OCI-LY3 (cell line): ENCODE measurements at regions not wholly inside any gene's neighbourhood (a gene's known extent, or its start where the extent isn't known, plus 50 kb on each side); places are given as distances from the start of the nearest gene placed in this dataset.

Source experiments
- H2AFZ ChIP-seq: fragments of 200-600, 300-600 bp; shearing (Covaris generic); 2 replicates; pipeline ENCODE4 v1.6.0; 2014; ENCODE audit warnings: antibody characterized with exemption, low read depth, low read length
- H3K27ac ChIP-seq: fragments of 200-600, 300-600 bp; sonication (generic); 2 replicates; pipeline ENCODE4 v1.5.1; 2014; ENCODE audit warnings: mild to moderate bottlenecking, low read length, moderate library complexity, mixed read lengths
- H3K27me3 ChIP-seq: fragments of 200-600, 300-600 bp; sonication (generic); 2 replicates; pipeline ENCODE4 v1.6.1; 2014; ENCODE audit warnings: low read depth, low read length, mixed read lengths
- H3K36me3 ChIP-seq: fragments of 200-600, 300-600 bp; sonication (generic); replicated peaks from 2 replicates; pipeline ENCODE3; 2014; ENCODE audit warnings: low read depth, low read length, mixed read lengths
- H3K4me1 ChIP-seq: fragments of 300-600, 200-600 bp; sonication (generic); 2 replicates; pipeline ENCODE4 v1.6.1; 2014; ENCODE audit warnings: low read length, mixed read lengths
- H3K4me2 ChIP-seq: fragments of 200-600, 300-600 bp; sonication (generic); 2 replicates; pipeline ENCODE4 v1.6.1; 2014; ENCODE audit warnings: low read length, mixed read lengths
- H3K4me3 ChIP-seq: fragments of 300-600, 200-600 bp; sonication (generic); 2 replicates; pipeline ENCODE4 v1.5.1; 2014; ENCODE audit warnings: antibody characterized with exemption, mild to moderate bottlenecking, low read length, moderate library complexity
- H3K79me2 ChIP-seq: fragments of 300-600, 200-600 bp; shearing (Covaris generic); 2 replicates; pipeline ENCODE4 v1.6.1; 2014; ENCODE audit warnings: mild to moderate bottlenecking, low read length, mixed read lengths
- H3K9ac ChIP-seq: fragments of 300-600, 200-600 bp; shearing (Covaris generic); 2 replicates; pipeline ENCODE4 v1.6.0; 2014; ENCODE audit warnings: mild to moderate bottlenecking, low read length, moderate library complexity
- H3K9me3 ChIP-seq: fragments of 200-600, 300-600 bp; shearing (Covaris generic); 2 replicates; pipeline ENCODE4 v1.6.1; 2014; ENCODE audit warnings: low read length, mixed read lengths; ENCODE audit not compliant: insufficient read depth
- H4K20me1 ChIP-seq: fragments of 200-600, 300-600 bp; sonication (generic); 2 replicates; pipeline ENCODE4 v1.6.1; 2016; ENCODE audit warnings: low read length, mixed read lengths; ENCODE audit not compliant: insufficient read depth
- EZH2phosphoT487 ChIP-seq: fragments of 200-600 bp; shearing (Covaris generic); IDR thresholded peaks from 2 replicates; pipeline ENCODE4 v1.6.1; 2018; ENCODE audit warnings: antibody characterized with exemption, mixed run types, low read depth
- TF ChIP-seq, protein P1 (sequence below): fragments of 200-600, 300-600 bp; sonication (generic); IDR thresholded peaks from 2 replicates; pipeline ENCODE4 v1.5.1; 2014; ENCODE audit warnings: antibody characterized with exemption, low read length, low read depth

DNA sequence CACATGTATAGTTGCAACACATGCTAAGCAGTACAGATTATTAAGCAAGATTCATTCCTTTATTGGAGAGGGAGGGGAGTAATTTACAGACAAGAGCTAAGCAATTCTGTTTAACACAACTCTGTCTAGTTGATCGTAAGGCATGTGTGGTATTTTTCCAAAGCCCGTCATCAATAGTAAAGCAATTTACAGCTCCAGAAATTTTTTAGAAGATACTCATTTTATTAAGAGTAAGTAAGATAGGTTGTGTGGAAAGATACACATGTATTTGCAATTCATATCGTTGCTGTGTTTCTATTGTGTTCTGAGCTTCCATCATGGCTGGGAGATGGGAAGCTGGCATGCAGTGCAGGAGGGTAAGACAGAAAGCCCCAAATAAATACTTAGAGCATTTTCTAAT lies 289.2 kb upstream of the TMEM161B start:
- H3K4me3 ChIP-seq: no peak overlapping the region
- H4K20me1 ChIP-seq: no peaks in the 10 kb centered on the region
- H3K9me3 ChIP-seq: no peaks in the 10 kb centered on the region
- H3K36me3 ChIP-seq: no peaks in the 10 kb centered on the region
- no peak for TF ChIP-seq EZH2phosphoT487
- TF ChIP-seq, protein P1, sequence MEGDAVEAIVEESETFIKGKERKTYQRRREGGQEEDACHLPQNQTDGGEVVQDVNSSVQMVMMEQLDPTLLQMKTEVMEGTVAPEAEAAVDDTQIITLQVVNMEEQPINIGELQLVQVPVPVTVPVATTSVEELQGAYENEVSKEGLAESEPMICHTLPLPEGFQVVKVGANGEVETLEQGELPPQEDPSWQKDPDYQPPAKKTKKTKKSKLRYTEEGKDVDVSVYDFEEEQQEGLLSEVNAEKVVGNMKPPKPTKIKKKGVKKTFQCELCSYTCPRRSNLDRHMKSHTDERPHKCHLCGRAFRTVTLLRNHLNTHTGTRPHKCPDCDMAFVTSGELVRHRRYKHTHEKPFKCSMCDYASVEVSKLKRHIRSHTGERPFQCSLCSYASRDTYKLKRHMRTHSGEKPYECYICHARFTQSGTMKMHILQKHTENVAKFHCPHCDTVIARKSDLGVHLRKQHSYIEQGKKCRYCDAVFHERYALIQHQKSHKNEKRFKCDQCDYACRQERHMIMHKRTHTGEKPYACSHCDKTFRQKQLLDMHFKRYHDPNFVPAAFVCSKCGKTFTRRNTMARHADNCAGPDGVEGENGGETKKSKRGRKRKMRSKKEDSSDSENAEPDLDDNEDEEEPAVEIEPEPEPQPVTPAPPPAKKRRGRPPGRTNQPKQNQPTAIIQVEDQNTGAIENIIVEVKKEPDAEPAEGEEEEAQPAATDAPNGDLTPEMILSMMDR: no peak
- no peaks in the 10 kb centered on the region for H3K79me2 ChIP-seq
- H3K27me3 ChIP-seq: no peaks in the 10 kb centered on the region
- no peaks in the 10 kb centered on the region for H3K4me1 ChIP-seq
- H3K27ac ChIP-seq: no peak overlapping the region
- no peak overlapping the region for H3K4me2 ChIP-seq
- H3K9ac ChIP-seq: no peak overlapping the region
- no peak overlapping the region for H2AFZ ChIP-seq

DNA sequence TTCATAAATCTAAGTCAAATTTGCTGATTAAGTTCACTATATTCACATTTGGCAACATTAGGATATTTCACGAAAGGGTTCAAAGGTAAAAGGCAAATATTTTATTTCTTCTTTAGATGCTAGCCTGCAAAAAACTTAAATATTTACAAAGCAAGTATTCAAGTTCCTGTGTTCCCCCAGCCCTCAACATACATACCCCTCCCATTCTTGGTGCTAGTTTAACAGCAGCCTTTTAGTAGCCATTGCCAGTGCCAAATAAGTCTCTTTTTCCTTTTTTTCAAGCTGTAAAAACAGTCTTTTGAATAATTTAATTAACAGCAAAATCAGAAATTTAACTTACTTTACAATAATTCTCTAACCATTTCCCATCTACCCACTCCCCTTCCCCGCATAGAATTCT lies 288.5 kb upstream of the TMEM161B start:
- no peak overlapping the region for H3K9ac ChIP-seq
- no peak overlapping the region for H3K4me2 ChIP-seq
- no peak overlapping the region for H3K27ac ChIP-seq
- H3K27me3 ChIP-seq: no peaks in the 10 kb centered on the region
- no peaks in the 10 kb centered on the region for H3K9me3 ChIP-seq
- no peak overlapping the region for H2AFZ ChIP-seq
- no peaks in the 10 kb centered on the region for H4K20me1 ChIP-seq
- H3K4me3 ChIP-seq: no peak overlapping the region
- no peaks in the 10 kb centered on the region for H3K36me3 ChIP-seq
- no peaks in the 10 kb centered on the region for H3K79me2 ChIP-seq
- no peaks in the 10 kb centered on the region for H3K4me1 ChIP-seq
- TF ChIP-seq EZH2phosphoT487: no peak
- TF ChIP-seq, protein P1: no peak

DNA sequence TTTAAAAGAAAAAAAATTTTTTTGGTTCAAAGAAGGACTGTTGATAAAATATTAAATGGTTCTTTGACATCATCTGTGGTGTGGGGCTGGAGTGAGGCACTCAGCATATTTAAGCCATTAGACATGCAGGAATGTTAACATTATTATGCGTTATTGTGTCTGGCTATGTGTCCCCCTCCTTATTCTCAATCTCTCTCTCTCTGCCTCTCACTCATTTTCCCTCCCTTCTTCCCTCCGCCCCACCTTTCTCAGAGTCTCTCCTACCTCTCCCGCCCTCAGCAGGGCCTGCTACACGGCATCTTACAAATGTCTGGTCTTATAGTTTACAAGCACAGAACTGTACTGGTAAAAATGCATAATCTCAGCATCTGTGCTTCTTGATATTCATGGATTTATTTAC lies 287.8 kb upstream of the TMEM161B start:
- Histone ChIP-seq H3K27me3 (no peaks in the 10 kb centered on the region), H3K27ac (no peak overlapping the region), H3K4me2 (no peak overlapping the region), H3K36me3 (no peaks in the 10 kb centered on the region), H3K9ac (no peak overlapping the region), H4K20me1 (no peaks in the 10 kb centered on the region), H3K4me1 (no peaks in the 10 kb centered on the region), H2AFZ (no peak overlapping the region), H3K9me3 (no peaks in the 10 kb centered on the region), H3K79me2 (no peaks in the 10 kb centered on the region), H3K4me3 (no peak overlapping the region)
- TF ChIP-seq, protein P1: no peak
- no peak for TF ChIP-seq EZH2phosphoT487

DNA sequence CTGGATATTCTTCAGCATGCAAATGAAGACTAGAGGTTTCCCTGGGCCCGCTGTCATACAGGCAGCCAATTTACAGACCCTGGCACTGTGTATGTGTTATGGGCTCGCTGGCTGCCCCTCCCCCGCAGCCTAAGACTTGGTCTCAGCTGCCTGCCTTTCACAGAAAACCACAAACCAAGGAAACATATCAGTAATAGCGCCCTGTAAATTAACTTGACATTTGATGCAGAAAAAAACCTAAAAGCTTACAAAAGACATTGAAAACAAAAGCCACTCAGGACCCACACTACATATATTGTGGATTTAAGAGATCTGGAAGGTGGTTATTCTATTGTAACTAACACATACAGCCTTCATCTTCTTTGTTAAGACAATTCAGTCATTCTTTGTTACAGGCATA lies 287.0 kb upstream of the TMEM161B start:
- H3K79me2 ChIP-seq: no peaks in the 10 kb centered on the region
- H4K20me1 ChIP-seq: no peaks in the 10 kb centered on the region
- H3K36me3 ChIP-seq: no peaks in the 10 kb centered on the region
- no peak overlapping the region for H2AFZ ChIP-seq
- no peak overlapping the region for H3K4me2 ChIP-seq
- no peak overlapping the region for H3K27ac ChIP-seq
- no peaks in the 10 kb centered on the region for H3K4me1 ChIP-seq
- no peak overlapping the region for H3K9ac ChIP-seq
- H3K4me3 ChIP-seq: no peak overlapping the region
- no peak for TF ChIP-seq EZH2phosphoT487
- TF ChIP-seq, protein P1: no peak
- no peaks in the 10 kb centered on the region for H3K9me3 ChIP-seq
- H3K27me3 ChIP-seq: no peaks in the 10 kb centered on the region
